Activated CD8-positive, alpha-beta T cell treated with anti-CD3 and anti-CD28 coated beads, Interleukin-2, amount 10 ng/mL, durations not matched to agents 7 days and 5 days (primary cell): ENCODE measurements at regions not wholly inside any gene's neighbourhood (a gene's known extent, or its start where the extent isn't known, plus 50 kb on each side); places are given as distances from the start of the nearest gene placed in this dataset.
"Not testable (repeated sequence)": the region's sequence is repeated elsewhere in the genome, so short reads cannot be mapped to it uniquely, and the experiment has no call there.

ENCODE experiments used
- ATAC-seq: fragments of 150-1000 bp; cut with Tn5 transposase; one replicate; pipeline ENCODE4 v1.10.0; 2021; ENCODE audit warnings: moderate library complexity
- CTCF ChIA-PET: fragments of 350-600 bp; sonication (Branson Sonifier 250); formaldehyde crosslinking; loops from one replicate; lab custom pipeline; 2021; ENCODE audit warnings: antibody characterized with exemption; lab: Charles Lee
- POLR2A ChIA-PET: fragments of 350-600 bp; sonication (Branson Sonifier 250); formaldehyde crosslinking; loops from one replicate; lab custom pipeline; 2021; ENCODE audit warnings: antibody characterized with exemption; lab: Charles Lee
- DNase-seq: peaks from one replicate; pipeline ENCODE4 v3.0.0-alpha.2; 2020
- H3K27ac Mint-ChIP-seq: one replicate; pipeline ENCODE4 v1.8.0; 2021; ENCODE audit warnings: mild to moderate bottlenecking, mixed read lengths
- H3K27me3 Mint-ChIP-seq: one replicate; pipeline ENCODE4 v1.8.0; 2021; ENCODE audit warnings: low read depth, mixed read lengths
- H3K36me3 Mint-ChIP-seq: one replicate; pipeline ENCODE4 v1.8.0; 2021; ENCODE audit warnings: low read depth, mixed read lengths
- H3K4me1 Mint-ChIP-seq: one replicate; pipeline ENCODE4 v1.8.0; 2021; ENCODE audit warnings: low read depth, mixed read lengths
- H3K4me3 Mint-ChIP-seq: one replicate; pipeline ENCODE4 v1.8.0; 2021; ENCODE audit warnings: mild to moderate bottlenecking, mixed read lengths
- H3K9me3 Mint-ChIP-seq: one replicate; pipeline ENCODE4 v1.8.0; 2022; ENCODE audit warnings: mixed read lengths; ENCODE audit not compliant: insufficient read depth

DNA sequence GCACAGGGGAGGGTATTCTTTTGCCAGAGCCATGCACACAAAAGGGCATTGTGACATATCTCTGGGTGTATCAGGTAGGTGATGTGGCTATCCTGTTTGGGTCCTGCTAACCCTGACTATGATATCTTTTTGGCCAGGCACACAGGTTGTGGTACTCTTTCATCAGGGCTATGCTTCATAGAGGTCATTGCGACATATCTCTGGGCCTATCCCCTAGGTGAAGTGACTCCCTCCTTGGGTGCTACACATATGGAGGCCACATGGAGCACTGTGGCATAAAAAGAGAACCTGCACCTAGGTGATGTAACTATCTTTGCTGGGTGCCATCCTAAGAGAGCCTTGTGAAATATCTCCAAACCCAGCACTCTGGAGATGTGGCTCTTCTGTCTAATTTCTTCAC, 1139.8 kb upstream of the AMELY start:
- Mint-ChIP-seq H3K27me3 (no peaks in the 10 kb centered on the region), H3K4me1 (no peaks in the 10 kb centered on the region), H3K27ac (no peak overlapping the region), H3K36me3 (no peaks in the 10 kb centered on the region), H3K4me3 (no peak overlapping the region), H3K9me3 (no peaks in the 10 kb centered on the region)
- ATAC-seq (no peak), DNase-seq (no peak)
- ChIA-PET CTCF (no interaction called here), POLR2A (no interaction called here)

DNA sequence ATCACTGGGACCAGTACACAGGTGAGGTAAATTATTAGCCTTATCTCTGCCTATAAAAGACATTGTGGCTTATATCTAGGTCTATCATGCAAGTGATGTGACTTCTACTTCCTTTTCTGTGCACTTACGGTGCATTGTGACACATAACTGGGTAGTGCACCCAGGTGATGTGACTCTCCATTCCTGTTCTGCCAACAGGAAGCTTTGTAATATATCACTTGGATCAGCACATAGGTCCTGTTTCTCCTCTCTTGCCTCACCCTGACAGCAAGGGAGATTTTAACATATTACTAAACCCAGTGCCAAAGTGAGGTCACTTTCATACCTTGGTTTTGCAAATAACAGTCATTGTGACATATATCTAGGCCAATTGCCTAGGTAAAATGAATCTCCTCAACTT, 1129.7 kb upstream of the AMELY start:
- no peaks in the 10 kb centered on the region for H3K27me3 Mint-ChIP-seq
- DNase-seq (no peak), ATAC-seq (no peak)
- POLR2A ChIA-PET = no interaction called here
- H3K4me1 Mint-ChIP-seq = no peaks in the 10 kb centered on the region
- H3K27ac Mint-ChIP-seq = no peak overlapping the region
- H3K4me3 Mint-ChIP-seq = no peak overlapping the region
- H3K36me3 Mint-ChIP-seq = no peaks in the 10 kb centered on the region
- no peaks in the 10 kb centered on the region for H3K9me3 Mint-ChIP-seq
- CTCF ChIA-PET = no interaction called here

- H3K9me3 Mint-ChIP-seq = no peaks in the 10 kb centered on the region
- no peaks in the 10 kb centered on the region for H3K36me3 Mint-ChIP-seq
- no peaks in the 10 kb centered on the region for H3K4me1 Mint-ChIP-seq
- DNase-seq (no peak), ATAC-seq (no peak)
- no peak overlapping the region for H3K4me3 Mint-ChIP-seq
- POLR2A ChIA-PET = no interaction called here
- H3K27ac Mint-ChIP-seq = no peak overlapping the region
- CTCF ChIA-PET = no interaction called here
- no peaks in the 10 kb centered on the region for H3K27me3 Mint-ChIP-seq
These were observed 1125.0 kb upstream of the AMELY start for GRCh38 chrY:8036563-8036962.

DNA sequence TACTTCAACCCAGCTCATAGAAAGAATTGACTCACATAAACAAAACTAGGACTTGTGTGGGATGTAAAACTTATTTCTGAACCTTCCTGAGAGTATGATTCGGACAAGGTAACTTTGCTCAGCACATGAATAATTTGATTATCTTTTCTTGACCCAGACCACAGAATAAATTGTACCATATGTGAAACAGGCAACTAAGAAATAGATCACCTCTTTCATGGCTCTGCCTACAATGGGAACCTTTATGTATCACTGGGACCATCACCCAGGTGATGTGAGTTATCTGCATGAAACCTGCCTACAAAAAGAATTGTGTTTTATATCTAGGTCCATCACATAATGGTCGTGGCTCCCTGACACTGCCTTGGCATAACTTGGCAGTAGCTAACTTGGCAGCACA, 1124.1 kb upstream of the AMELY start:
- Mint-ChIP-seq H3K36me3 (no peaks in the 10 kb centered on the region), H3K27me3 (no peaks in the 10 kb centered on the region), H3K9me3 (no peaks in the 10 kb centered on the region), H3K4me1 (no peaks in the 10 kb centered on the region), H3K4me3 (no peak overlapping the region), H3K27ac (no peak overlapping the region)
- ChIA-PET CTCF (no interaction called here), POLR2A (no interaction called here)
- ATAC-seq (no peak), DNase-seq (no peak)

- Mint-ChIP-seq H3K4me3 (no peak overlapping the region), H3K36me3 (no peaks in the 10 kb centered on the region), H3K27me3 (no peaks in the 10 kb centered on the region), H3K27ac (no peak overlapping the region), H3K9me3 (no peaks in the 10 kb centered on the region), H3K4me1 (no peaks in the 10 kb centered on the region)
- POLR2A ChIA-PET = no interaction called here
- no peak for ATAC-seq
- no peak for DNase-seq
- CTCF ChIA-PET = no interaction called here
These were observed 1123.1 kb upstream of the AMELY start for GRCh38 chrY:8034673-8035072.

GRCh38 chrY:8033200-8033599, 1121.6 kb upstream of the AMELY start:
- no peaks in the 10 kb centered on the region for H3K4me1 Mint-ChIP-seq
- H3K27me3 Mint-ChIP-seq = no peaks in the 10 kb centered on the region
- H3K4me3 Mint-ChIP-seq = no peak overlapping the region
- ATAC-seq = no peak
- H3K9me3 Mint-ChIP-seq = no peaks in the 10 kb centered on the region
- no peak for DNase-seq
- no peak overlapping the region for H3K27ac Mint-ChIP-seq
- CTCF ChIA-PET = no interaction called here
- H3K36me3 Mint-ChIP-seq = no peaks in the 10 kb centered on the region
- POLR2A ChIA-PET = no interaction called here

GRCh38 chrY:8020540-8020939, 1109.0 kb upstream of the AMELY start:
- Mint-ChIP-seq H3K27me3 (no peaks in the 10 kb centered on the region), H3K27ac (no peak overlapping the region), H3K4me1 (no peaks in the 10 kb centered on the region), H3K9me3 (no peaks in the 10 kb centered on the region), H3K4me3 (no peak overlapping the region), H3K36me3 (no peaks in the 10 kb centered on the region)
- DNase-seq = no peak
- ChIA-PET POLR2A (no interaction called here), CTCF (no interaction called here)
- no peak for ATAC-seq

- no peak for ATAC-seq
- no peak for DNase-seq
- no peaks in the 10 kb centered on the region for H3K9me3 Mint-ChIP-seq
- no peak overlapping the region for H3K4me3 Mint-ChIP-seq
- no peaks in the 10 kb centered on the region for H3K4me1 Mint-ChIP-seq
- ChIA-PET CTCF (no interaction called here), POLR2A (no interaction called here)
- no peak overlapping the region for H3K27ac Mint-ChIP-seq
- no peaks in the 10 kb centered on the region for H3K27me3 Mint-ChIP-seq
- H3K36me3 Mint-ChIP-seq = no peaks in the 10 kb centered on the region
These were observed 1100.0 kb upstream of the AMELY start for GRCh38 chrY:8011515-8011914.

DNA sequence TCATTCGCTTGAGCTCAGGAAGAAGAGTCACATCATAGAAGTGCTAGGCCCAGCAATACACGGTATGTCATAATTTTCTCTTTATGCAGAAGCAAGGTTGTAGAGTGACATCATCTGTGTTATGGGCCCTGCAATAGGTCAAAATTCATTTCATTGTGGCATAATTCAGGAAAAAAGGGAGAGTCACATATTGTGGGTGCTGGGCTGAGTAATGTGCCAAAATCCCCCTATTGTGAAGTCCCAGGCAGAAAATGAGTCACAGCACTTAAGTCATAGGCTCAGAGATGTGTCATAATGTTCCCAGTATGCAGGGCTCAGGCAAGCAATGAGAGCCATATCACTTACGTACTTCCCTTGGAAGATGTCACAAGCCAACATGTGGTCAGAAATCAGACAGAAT, 1092.6 kb upstream of the AMELY start:
- Mint-ChIP-seq H3K27me3 (no peaks in the 10 kb centered on the region), H3K4me3 (no peak overlapping the region), H3K27ac (no peak overlapping the region), H3K36me3 (no peaks in the 10 kb centered on the region), H3K9me3 (no peaks in the 10 kb centered on the region), H3K4me1 (peaks cover 4% of the 10 kb centered on the region)
- ChIA-PET CTCF (no interaction called here), POLR2A (no interaction called here)
- no peak for ATAC-seq
- no peak for DNase-seq

GRCh38 chrY:7996726-7997125, 1085.2 kb upstream of the AMELY start:
- CTCF ChIA-PET = interaction anchor here (0.6 kb wide), 1 partner anchor 173 kb away, joined by 3 read pairs; no protein-coding TSS in a partner anchor
- no peaks in the 10 kb centered on the region for H3K36me3 Mint-ChIP-seq
- no peaks in the 10 kb centered on the region for H3K9me3 Mint-ChIP-seq

GRCh38 chrY:7994781-7995180, 1083.2 kb upstream of the AMELY start:
- H3K4me1 Mint-ChIP-seq, H3K27me3 Mint-ChIP-seq, POLR2A ChIA-PET, H3K9me3 Mint-ChIP-seq, CTCF ChIA-PET, ATAC-seq, DNase-seq, H3K4me3 Mint-ChIP-seq, H3K27ac Mint-ChIP-seq, H3K36me3 Mint-ChIP-seq: not testable (repeated sequence)

More at GRCh38 chrY:7996726-7997125, 1085.2 kb upstream of the AMELY start:
- DNase-seq (no peak), ATAC-seq (no peak)
- Mint-ChIP-seq H3K27ac (no peak overlapping the region), H3K27me3 (no peaks in the 10 kb centered on the region), H3K4me1 (no peaks in the 10 kb centered on the region), H3K4me3 (no peak overlapping the region)
- POLR2A ChIA-PET = no interaction called here

DNA sequence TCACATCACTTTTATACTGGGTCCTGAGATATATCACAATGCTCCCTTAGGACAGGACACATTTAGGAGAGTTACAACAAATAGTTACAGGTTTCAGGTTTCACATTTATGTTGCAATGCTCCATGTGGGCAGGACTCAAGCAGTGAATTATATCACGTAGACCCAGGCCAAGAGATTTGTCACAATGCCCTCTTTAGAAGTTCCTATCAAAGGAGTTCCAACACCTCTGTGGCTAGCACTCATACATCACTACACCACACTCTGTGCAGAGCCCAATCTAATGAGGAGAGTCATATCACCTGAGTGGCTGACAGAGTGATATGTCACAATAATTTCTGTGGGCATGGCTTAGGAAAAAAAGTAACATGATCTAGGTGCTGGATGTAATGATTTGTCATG, 1068.2 kb upstream of the AMELY start:
- Mint-ChIP-seq H3K27me3 (no peaks in the 10 kb centered on the region), H3K4me3 (no peak overlapping the region), H3K36me3 (no peaks in the 10 kb centered on the region), H3K27ac (no peak overlapping the region), H3K4me1 (no peaks in the 10 kb centered on the region), H3K9me3 (no peaks in the 10 kb centered on the region)
- POLR2A ChIA-PET = no interaction called here
- ATAC-seq (no peak), DNase-seq (no peak)
- CTCF ChIA-PET = no interaction called here

- ATAC-seq (no peak), DNase-seq (no peak)
- Mint-ChIP-seq H3K36me3 (no peaks in the 10 kb centered on the region), H3K4me3 (no peak overlapping the region), H3K9me3 (no peaks in the 10 kb centered on the region), H3K27ac (no peak overlapping the region), H3K27me3 (no peaks in the 10 kb centered on the region), H3K4me1 (no peaks in the 10 kb centered on the region)
- POLR2A ChIA-PET = no interaction called here
- CTCF ChIA-PET = no interaction called here
These were observed 1065.7 kb upstream of the AMELY start for GRCh38 chrY:7977301-7977700.
